Activated CD4-positive, alpha-beta memory T cell treated with anti-CD3 and anti-CD28 coated beads for 36 hours (primary cell): ENCODE measurements at regions not wholly inside any gene's neighbourhood (a gene's known extent, or its start where the extent isn't known, plus 50 kb on each side); places are given as distances from the start of the nearest gene placed in this dataset.

Experiments used
- CTCF ChIA-PET: fragments of 350-600 bp; sonication (Branson Sonifier 250); formaldehyde crosslinking; loops from one replicate; lab custom pipeline; 2021; ENCODE audit warnings: antibody characterized with exemption, inconsistent platforms; lab: Charles Lee
- POLR2A ChIA-PET: fragments of 350-600 bp; sonication (Branson Sonifier 250); formaldehyde crosslinking; loops from one replicate; lab custom pipeline; 2021; ENCODE audit warnings: antibody characterized with exemption; lab: Charles Lee
- DNase-seq: peaks from one replicate; pipeline ENCODE4 v3.0.0-alpha.2; 2020
- H3K27ac Mint-ChIP-seq: one replicate; pipeline ENCODE4 v1.8.0; 2021; ENCODE audit warnings: mixed read lengths
- H3K27me3 Mint-ChIP-seq: one replicate; pipeline ENCODE4 v1.8.0; 2021; ENCODE audit warnings: mixed read lengths
- H3K36me3 Mint-ChIP-seq: one replicate; pipeline ENCODE4 v1.8.0; 2021; ENCODE audit warnings: mixed read lengths
- H3K4me1 Mint-ChIP-seq: one replicate; pipeline ENCODE4 v1.8.0; 2021; ENCODE audit warnings: low read depth, mixed read lengths
- H3K4me3 Mint-ChIP-seq: one replicate; pipeline ENCODE4 v1.8.0; 2021; ENCODE audit warnings: mild to moderate bottlenecking, mixed read lengths
- H3K9me3 Mint-ChIP-seq: one replicate; pipeline ENCODE4 v1.8.0; 2021; ENCODE audit warnings: mixed read lengths
- intact Hi-C: fragments of 100-400 bp; cut with micrococcal nuclease; formaldehyde crosslinking; loops from one replicate; pipeline ENCODE4 v1.15.1; 2023

DNA sequence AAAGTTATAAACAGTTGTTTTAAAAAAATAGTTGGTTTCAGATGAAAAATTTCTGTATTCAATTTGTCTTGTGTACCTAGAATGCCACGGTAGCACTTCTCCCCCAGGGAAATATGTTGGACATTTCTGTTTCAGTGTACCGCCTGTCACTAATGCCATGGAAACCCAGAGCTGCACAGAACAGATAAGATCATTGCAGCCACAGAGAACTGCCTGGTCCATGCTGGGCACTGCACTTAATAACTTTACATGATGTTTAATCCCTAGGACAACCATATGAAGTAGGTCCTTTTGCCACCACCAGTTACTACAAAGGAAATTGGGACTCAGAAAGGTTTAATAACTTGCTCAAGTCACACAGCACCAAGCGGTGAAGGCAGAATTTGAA is 253.4 kb upstream of the SRRM4 start:
- no peaks in the 10 kb centered on the region for H3K4me1 Mint-ChIP-seq
- H3K27ac Mint-ChIP-seq, result no peak overlapping the region

DNA sequence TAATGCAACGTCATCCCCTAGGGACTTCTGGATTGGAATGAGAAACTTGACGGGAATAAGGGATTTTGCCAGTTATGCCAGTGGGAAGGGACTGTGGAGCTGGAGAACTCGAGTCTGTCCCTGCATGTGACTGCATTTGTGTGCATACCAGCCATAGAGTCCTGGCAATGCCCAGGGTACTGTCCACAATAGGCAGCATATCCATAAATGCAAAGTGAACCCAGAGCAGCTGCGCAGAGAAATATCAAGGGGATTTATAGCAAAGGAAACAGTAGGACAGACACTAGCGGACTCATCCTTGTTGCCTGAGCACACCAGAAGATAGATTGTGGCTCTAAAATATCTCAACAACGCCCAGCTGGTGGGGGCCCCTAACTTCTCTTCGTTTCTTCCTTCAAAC is 247.1 kb upstream of the SRRM4 start:
- no peak overlapping the region for H3K4me3 Mint-ChIP-seq
- ChIA-PET POLR2A (no interaction called here), CTCF (interaction anchor here (0.6 kb wide), 1 partner anchor 16 kb away, joined by 3 read pairs; no protein-coding TSS in a partner anchor)
- no peak overlapping the region for H3K27ac Mint-ChIP-seq
- peaks cover 5% of the 10 kb centered on the region for H3K9me3 Mint-ChIP-seq
- no peak for DNase-seq
- H3K4me1 Mint-ChIP-seq, result no peaks in the 10 kb centered on the region
- peaks cover 2% of the 10 kb centered on the region for H3K27me3 Mint-ChIP-seq
- no peaks in the 10 kb centered on the region for H3K36me3 Mint-ChIP-seq
- intact Hi-C loops, result no loop called here

More for the DNA sequence above, 253.4 kb upstream of the SRRM4 start:
- peaks cover 2% of the 10 kb centered on the region for H3K9me3 Mint-ChIP-seq
- H3K36me3 Mint-ChIP-seq, result no peaks in the 10 kb centered on the region
- H3K27me3 Mint-ChIP-seq, result peaks cover 2% of the 10 kb centered on the region
- no peak overlapping the region for H3K4me3 Mint-ChIP-seq
- CTCF ChIA-PET, result no interaction called here
- no peak for DNase-seq
- POLR2A ChIA-PET, result no interaction called here
- intact Hi-C loops, result no loop called here

DNA sequence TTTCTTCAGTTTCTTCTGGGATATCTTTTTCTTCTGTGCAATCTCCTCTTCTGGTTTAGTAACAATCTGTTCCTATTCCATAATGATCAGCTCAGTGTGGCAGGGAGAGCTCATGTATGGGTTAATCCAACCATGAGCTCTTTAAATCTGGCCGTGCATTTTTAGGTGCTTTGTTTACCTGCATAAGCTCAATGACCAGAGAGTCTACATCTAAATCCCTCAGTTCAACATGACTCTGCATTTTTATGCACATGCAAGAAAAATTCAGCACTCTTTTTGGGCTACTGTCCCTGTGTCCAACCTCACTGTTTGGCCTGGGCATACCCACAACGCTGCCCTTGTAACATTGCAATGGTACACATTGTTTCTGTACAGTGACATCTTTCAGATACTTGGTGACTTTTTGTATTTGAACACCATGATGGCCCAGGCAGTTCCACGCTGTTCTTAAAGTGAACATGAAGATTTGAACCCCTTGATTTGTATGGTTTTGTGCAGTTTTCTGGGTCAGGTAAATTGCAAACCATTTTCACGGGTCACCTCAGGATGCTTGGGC is 243.3 kb upstream of the SRRM4 start:
- Mint-ChIP-seq H3K27ac (no peak overlapping the region), H3K36me3 (no peaks in the 10 kb centered on the region), H3K9me3 (peaks cover 3% of the 10 kb centered on the region), H3K27me3 (no peaks in the 10 kb centered on the region), H3K4me1 (no peaks in the 10 kb centered on the region), H3K4me3 (no peak overlapping the region)
- CTCF ChIA-PET, result no interaction called here
- POLR2A ChIA-PET, result no interaction called here
- no peak for DNase-seq
- intact Hi-C loops, result no loop called here

DNA sequence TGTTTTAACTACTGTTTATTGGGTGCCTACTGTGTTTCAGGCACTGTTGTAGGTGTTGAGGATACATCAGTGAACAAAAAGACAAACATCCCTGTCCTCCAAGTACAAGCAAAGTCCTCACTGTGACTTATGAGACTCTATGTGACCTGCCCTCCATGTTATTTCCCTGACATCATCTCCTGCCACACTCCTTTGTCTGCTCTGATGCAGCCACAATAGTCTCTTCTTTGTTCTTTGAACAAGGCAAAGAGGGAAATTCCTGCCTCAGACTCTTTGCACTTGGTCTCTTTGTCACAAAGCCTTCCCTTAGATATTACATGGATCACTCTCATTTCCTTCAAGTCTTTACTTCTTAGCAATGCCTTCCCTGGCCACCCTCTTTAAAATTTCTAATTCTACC is 240.1 kb upstream of the SRRM4 start:
- Mint-ChIP-seq H3K4me3 (no peak overlapping the region), H3K4me1 (no peaks in the 10 kb centered on the region), H3K9me3 (peaks cover 4% of the 10 kb centered on the region), H3K36me3 (no peaks in the 10 kb centered on the region), H3K27ac (no peak overlapping the region), H3K27me3 (no peaks in the 10 kb centered on the region)
- intact Hi-C loops, result no loop called here
- CTCF ChIA-PET, result no interaction called here
- DNase-seq, result no peak
- POLR2A ChIA-PET, result no interaction called here

- Mint-ChIP-seq H3K27ac (no peak overlapping the region), H3K36me3 (no peaks in the 10 kb centered on the region), H3K27me3 (no peaks in the 10 kb centered on the region), H3K9me3 (peaks cover 4% of the 10 kb centered on the region), H3K4me3 (no peak overlapping the region), H3K4me1 (no peaks in the 10 kb centered on the region)
- CTCF ChIA-PET, result no interaction called here
- intact Hi-C loops, result no loop called here
- POLR2A ChIA-PET, result no interaction called here
- DNase-seq, result no peak
Observed at GRCh38 chr12:118742431-118742830, 238.9 kb upstream of the SRRM4 start.

DNA sequence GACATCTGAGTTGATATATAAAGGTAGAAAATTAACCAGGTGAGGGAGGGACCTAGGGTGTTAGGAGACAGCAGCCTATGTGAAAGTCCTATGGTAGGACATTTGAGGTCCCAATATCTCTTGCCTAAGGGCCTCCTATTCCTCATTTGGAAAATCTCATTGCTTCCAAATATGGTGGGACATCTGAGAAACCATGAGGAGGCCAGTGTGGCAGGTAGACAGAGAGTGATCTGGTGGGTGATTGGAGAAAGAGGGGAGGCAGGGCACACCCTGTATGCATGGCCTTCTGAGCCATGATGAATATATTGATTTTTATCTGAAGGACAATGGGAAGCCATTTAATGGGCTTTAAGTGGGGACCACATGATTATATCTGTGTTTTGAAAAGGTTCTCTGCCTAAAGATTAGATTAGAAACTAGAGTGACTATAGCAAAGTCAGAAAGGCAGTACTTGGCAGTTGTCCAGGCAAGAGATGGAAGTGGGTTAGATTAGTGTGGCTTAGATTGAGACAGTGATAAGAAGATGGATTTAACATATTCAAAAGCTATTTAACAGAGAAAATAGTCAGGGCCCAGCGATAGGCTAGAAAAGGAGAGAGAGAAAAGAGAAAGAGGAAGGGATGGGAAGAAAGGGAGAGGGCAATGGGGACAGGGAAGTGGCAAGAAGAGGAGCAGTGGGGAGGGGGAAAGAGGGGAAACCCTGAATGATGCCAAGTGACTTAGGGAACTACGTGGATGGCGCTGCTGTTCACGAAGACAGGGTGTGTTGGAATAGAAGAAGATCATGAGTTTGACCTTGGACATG is 237.2 kb upstream of the SRRM4 start:
- no peaks in the 10 kb centered on the region for H3K4me1 Mint-ChIP-seq
- CTCF ChIA-PET, result no interaction called here
- POLR2A ChIA-PET, result no interaction called here

DNA sequence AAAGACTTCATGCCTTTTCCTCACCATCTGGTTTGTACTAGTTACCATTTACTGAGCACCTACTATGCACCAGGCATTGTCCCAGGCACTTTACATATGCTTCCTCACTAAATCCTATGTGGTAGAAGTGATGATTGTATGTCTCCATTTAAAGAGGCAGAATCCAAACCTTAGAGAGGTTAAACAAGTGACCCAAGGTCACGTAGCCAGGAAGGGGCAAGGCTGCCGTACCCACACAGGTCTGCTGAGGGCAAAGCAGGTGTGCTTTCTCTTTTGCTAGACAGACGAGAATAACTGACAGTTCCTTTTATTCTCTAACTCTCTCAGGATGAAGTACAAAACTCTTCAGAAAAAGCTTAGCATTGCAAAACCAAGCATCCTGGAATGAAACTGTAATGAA is 235.2 kb upstream of the SRRM4 start:
- CTCF ChIA-PET, result no interaction called here
- Mint-ChIP-seq H3K4me1 (no peaks in the 10 kb centered on the region), H3K27ac (no peak overlapping the region), H3K36me3 (no peaks in the 10 kb centered on the region), H3K9me3 (peaks cover 7% of the 10 kb centered on the region), H3K4me3 (no peak overlapping the region), H3K27me3 (no peaks in the 10 kb centered on the region)
- intact Hi-C loops, result no loop called here
- no peak for DNase-seq
- POLR2A ChIA-PET, result no interaction called here

More for the DNA sequence above, 237.2 kb upstream of the SRRM4 start:
- Mint-ChIP-seq H3K4me3 (no peak overlapping the region), H3K27me3 (no peaks in the 10 kb centered on the region), H3K36me3 (no peaks in the 10 kb centered on the region), H3K27ac (no peak overlapping the region), H3K9me3 (peaks cover 6% of the 10 kb centered on the region)
- DNase-seq, result no peak
- intact Hi-C loops, result no loop called here

- Mint-ChIP-seq H3K27ac (no peak overlapping the region), H3K27me3 (no peaks in the 10 kb centered on the region), H3K4me3 (no peak overlapping the region), H3K9me3 (peaks cover 11% of the 10 kb centered on the region), H3K36me3 (no peaks in the 10 kb centered on the region), H3K4me1 (no peaks in the 10 kb centered on the region)
- DNase-seq, result no peak
- CTCF ChIA-PET, result no interaction called here
- POLR2A ChIA-PET, result no interaction called here
- intact Hi-C loops, result no loop called here
Observed at GRCh38 chr12:118746960-118747359, 234.4 kb upstream of the SRRM4 start.

- no peak for DNase-seq
- Mint-ChIP-seq H3K27me3 (no peaks in the 10 kb centered on the region), H3K27ac (no peak overlapping the region), H3K9me3 (peaks cover 14% of the 10 kb centered on the region), H3K4me1 (no peaks in the 10 kb centered on the region), H3K36me3 (no peaks in the 10 kb centered on the region), H3K4me3 (no peak overlapping the region)
- ChIA-PET CTCF (no interaction called here), POLR2A (no interaction called here)
- intact Hi-C loops, result no loop called here
Observed at GRCh38 chr12:118747771-118748170, 233.6 kb upstream of the SRRM4 start.

GRCh38 chr12:118748478-118749380 is 232.6 kb upstream of the SRRM4 start:
- no peaks in the 10 kb centered on the region for H3K4me1 Mint-ChIP-seq
- H3K4me3 Mint-ChIP-seq, result no peak overlapping the region
- peaks cover 11% of the 10 kb centered on the region for H3K9me3 Mint-ChIP-seq
- CTCF ChIA-PET, result no interaction called here
- no peak overlapping the region for H3K27ac Mint-ChIP-seq
- no peaks in the 10 kb centered on the region for H3K27me3 Mint-ChIP-seq
- H3K36me3 Mint-ChIP-seq, result no peaks in the 10 kb centered on the region
- intact Hi-C loops, result no loop called here
- POLR2A ChIA-PET, result no interaction called here
- DNase-seq, result no peak

DNA sequence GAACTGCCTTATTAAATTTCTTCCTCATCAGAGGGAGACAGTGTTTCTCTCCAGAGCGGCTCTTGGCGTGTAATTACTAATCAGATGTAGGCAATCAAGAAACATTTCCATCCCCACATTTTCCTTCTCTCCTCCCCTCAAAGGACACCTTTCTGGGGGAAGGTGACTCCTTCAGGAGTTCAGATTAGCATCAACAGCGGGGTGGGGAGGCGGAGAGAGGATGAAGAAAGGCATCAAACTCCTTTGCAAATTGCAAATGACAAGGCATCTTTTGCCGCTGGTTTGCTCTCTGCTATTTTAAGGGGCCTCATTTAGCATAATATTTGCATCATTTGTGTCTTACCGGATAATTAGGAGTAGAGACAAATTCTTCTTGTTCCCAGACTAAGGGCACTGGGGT is 231.7 kb upstream of the SRRM4 start:
- Mint-ChIP-seq H3K27me3 (no peaks in the 10 kb centered on the region), H3K9me3 (peaks cover 11% of the 10 kb centered on the region), H3K27ac (no peak overlapping the region), H3K36me3 (no peaks in the 10 kb centered on the region), H3K4me3 (no peak overlapping the region), H3K4me1 (no peaks in the 10 kb centered on the region)
- CTCF ChIA-PET, result interaction anchor here (0.8 kb wide), 1 partner anchor 15 kb away, joined by 3 read pairs; no protein-coding TSS in a partner anchor
- intact Hi-C loops, result no loop called here
- no peak for DNase-seq
- POLR2A ChIA-PET, result no interaction called here

GRCh38 chr12:118750666-118751065 is 230.7 kb upstream of the SRRM4 start:
- Mint-ChIP-seq H3K27me3 (no peaks in the 10 kb centered on the region), H3K9me3 (peaks cover 11% of the 10 kb centered on the region), H3K4me3 (no peak overlapping the region), H3K4me1 (no peaks in the 10 kb centered on the region), H3K36me3 (no peaks in the 10 kb centered on the region), H3K27ac (no peak overlapping the region)
- POLR2A ChIA-PET, result no interaction called here
- intact Hi-C loops, result no loop called here
- CTCF ChIA-PET, result no interaction called here
- DNase-seq, result no peak
